Globus pallidus (tissue), 1 donor: ENCODE measurements at regions not wholly inside any gene's neighbourhood (a gene's known extent, or its start where the extent isn't known, plus 50 kb on each side); places are given as distances from the start of the nearest gene placed in this dataset.

Experiments used
- DNase-seq: peaks from one replicate; pipeline ENCODE4 v3.0.0-alpha.2; 2015; ENCODE audit warnings: low spot score

DNA sequence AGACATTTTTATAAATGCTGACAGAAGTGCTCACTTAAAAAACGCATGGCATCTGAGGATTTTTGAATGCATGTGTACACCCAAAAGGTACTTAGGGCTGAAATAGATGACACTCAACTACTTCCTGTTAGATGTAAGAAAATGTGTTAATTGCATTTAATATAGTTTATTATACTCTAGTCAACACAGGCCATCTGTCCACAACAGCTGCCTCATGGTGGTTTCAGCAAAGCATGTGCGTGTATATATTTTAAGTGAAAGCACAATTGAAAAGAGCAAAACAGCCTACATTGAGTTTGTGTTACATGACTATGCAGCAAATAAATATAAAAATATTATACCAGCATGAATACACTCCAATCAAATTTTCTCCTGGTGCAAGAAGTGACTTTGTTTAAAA, 1233.0 kb upstream of the EYS start:
- DNase-seq: no peak

DNA sequence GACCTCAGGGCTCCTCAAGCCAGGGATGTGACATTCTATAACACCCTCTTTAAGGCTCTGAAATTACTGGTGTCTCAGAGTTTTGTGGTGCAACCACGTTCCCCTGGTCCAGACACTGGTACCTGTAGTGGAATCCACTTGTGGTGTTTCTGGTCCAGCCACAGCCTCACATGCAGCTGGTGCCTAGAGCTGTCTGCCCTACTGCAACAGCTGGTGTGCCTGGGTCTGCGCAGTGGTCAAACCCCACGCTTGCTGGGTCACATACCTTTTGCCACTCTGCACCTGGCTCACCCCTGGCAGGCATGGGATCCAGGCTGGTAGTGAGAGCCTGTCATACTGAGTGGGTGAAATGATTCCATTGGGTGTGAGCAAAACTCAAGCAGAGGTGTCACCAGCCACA, 1230.2 kb upstream of the EYS start:
- DNase-seq: no peak

DNA sequence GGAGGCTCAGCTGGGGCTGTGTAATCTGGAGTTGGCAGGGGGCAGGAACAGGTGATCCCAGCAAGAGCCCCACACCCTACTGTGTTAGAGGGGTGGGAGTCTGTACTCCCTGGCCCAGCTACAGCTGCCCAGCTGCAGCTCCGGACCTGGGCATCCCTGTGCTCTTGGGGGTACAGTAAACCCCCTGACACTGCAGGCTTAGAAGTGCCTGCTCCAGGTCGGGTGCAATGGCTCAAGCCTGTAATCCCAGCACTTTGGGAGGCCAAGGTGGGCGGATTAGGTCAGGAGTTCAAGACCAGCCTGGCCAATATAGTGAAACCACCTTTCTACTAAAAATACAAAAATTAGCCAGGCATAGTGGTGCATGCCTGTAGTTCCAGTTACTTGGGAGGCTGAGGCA, 1228.6 kb upstream of the EYS start:
- DNase-seq: no peak

DNA sequence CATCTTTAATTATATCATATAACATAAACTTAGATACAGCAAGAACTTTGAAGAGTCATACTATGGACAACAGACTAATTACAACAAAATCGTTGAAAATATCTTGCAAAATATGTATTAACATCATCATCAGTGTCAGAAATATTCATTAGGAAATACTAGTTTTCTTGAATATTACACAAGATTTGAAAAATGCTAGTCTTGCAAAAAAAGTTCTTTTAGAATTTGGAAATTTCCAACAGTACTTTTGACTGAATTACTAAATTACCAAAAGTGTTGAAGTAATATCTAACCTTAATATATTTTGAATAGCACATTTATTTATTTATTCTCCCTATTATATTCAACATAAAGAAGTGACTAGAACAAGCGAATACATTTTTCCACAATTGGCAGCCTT, 1224.8 kb upstream of the EYS start:
- DNase-seq: no peak

DNA sequence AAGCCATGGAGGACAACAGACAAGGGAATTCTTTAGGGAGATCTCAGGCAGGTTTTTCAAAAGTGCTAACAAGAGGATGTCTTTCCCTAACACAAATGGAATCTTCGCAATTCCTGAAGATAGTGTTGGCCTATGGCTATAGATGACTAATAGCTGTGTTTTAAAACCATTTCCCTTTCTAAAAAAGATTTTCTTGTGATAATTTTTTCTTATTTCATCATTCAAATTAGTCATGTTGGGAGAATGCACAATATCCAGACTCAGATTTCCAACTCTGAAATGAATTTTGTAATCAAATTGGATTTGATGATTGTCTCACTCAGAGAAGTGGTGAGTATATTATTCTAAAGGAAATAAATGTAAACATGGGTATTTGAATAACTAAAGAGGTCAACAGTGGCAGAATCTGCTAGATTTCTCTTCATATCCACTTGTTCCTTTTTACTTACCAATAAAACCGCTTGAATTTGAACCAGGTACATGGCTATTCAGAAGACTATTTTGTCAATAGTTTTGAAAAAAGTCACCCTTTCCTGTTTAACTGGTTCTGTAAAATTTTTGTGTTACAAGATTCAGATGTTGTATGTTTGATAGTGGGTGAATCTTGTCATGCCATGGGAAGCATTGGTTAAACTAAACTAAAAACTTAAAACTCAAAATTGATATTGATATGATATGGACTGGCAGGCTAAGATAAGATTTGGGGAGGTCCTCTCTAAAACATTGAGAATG, 1223.7 kb upstream of the EYS start:
- DNase-seq: no peak

DNA sequence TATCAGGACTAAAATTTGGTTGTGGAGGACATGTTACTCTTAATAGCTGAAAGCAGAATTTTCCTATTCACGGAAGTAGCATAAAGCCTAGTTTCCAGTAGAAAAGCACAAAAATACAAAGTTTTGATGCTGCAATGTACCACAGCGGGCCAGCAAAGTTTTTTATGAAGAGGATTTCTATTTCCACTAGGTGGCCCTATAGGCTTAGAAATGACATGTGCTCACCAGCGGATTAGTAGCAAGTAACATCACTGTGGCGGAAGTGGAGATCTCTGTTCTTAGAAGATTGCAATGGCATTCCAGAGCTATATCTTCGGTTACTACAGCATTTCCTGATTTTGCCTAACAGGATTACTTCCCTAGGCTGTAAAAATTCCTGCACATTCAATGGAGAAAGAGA, 1219.0 kb upstream of the EYS start:
- no peak for DNase-seq

DNA sequence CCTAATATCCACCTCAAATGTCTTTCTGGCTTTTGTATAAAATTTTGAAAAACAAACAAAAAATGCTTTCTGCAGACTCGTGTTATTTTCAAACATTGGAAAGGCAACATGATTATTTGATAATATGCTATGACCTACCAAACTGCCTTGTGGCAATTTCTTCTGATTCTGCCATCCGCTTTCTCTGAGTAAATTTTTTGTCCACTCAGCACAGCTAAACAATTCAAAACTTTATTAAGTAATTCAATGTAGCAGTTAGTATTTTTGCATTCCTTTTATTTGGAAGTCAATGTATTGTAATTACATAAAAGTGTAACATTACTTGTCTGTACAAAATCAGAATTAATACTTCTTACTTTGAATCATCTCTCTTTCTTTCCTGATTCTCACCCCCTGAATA, 1206.6 kb upstream of the EYS start:
- no peak for DNase-seq

DNA sequence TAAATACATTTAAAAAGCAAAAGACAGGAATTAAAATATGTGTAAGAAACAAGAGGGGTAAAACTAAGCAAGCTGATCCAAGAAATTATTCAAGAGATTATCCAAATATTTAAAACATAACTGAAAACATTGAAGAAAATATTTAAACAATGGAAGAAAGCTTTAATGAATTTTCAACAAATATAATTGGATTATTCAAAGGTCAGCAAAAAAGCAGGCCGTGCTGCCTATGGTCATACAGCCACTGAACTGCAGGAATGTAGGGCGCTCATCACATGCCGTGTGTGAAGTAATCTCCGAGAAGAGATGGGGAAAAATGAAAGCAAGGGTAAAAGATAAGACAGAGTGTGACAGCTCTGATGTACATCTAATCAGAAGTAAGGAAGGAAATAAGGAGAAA, 1195.4 kb upstream of the EYS start:
- DNase-seq: no peak

DNA sequence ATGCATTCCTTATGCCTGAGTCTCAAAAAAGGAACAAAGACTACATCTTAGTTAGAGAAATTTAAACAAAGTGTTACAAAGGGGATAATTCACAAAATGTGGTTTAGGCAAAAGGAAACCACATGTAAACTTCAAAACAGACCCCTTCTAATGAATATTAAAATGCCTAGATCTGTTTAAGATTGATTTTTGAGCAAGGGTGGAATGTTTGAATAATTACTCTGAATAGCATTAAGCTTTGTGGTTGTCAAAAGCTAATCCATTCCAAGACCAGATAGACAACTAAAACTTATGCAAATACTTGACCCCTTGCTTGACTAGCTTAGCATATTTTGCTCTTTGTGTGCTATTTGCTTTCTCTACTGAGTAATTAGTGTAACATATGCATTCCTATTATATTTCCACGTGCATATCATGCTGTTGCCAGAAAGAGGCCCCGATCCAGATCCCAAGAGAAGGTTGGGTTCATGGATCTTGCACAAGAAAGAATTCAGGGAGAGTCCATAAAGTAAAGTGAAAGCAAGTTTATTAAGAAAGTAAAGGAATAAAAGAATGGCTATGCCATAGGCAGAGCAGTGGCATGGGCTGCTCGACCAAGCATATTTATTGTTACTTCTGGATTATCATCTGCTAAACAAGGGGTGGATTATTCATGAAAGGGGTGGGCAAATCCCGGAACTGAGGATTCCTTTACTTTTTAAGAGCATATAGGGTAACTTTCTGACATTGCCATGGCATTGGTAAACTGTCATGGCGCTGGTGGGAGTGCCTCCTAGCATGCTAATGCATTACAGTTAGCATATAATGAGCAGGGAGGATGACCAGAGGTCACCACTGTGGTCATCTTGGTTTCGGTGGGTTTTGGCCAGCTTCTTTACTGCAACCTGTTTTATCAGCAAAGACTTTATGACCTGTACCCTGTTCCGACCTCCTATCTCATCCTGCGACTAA, 1193.4 kb upstream of the EYS start:
- no peak for DNase-seq

DNA sequence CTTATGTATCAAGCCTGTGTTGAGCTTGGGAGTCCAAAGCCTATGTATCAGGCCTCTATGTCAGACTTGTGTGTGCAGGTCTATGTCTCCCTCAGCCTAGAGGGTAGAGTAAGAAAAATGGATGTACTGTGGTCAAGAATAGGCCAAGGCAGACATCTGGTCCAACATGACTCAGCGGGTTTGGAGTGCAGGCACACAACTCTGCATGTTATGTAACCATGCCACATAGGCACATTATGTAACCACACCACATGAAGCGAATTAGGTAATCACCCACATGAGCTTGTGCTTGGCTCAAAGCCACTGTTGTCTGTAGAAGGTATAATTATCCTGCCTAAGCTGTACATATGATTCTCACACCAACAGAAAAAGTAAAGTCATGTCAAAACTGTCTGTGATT, 1190.5 kb upstream of the EYS start:
- DNase-seq: no peak

DNA sequence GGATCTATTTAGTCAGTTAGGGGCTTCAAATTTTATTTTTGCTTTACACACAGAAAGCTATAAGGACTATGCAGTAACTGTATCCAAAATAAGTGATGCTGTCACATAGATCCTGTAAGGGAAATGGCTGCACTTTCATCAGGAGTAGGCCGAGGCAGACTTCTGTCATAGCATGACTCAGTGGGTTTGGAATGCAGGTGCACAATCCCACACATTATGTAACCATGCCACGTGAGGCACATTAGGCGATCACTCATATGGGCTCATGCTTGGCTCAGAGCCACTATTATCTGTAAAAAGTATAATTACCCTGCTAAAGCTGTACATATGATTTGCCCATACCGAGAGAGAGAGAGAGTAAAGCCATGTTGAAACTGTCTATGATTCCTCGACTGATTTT, 1189.4 kb upstream of the EYS start:
- DNase-seq: no peak

DNA sequence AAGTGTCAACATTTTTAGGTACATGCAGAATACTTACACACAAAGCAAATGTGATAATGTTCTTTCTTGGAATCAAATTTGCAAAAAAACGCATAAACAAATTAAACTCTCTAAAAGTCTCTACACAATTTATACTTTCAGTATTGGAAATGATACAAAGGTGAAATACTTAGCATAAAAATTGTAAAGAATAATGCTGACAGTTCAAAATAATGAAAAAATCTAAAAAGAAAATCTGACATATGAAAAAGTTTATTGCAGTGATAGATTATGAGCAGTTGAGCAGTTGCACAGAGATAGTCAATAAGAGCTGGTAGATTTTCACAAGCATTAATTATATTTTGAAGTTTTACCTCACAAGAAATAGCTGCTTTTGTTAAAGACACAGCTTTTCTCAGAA, 1176.4 kb upstream of the EYS start:
- DNase-seq: no peak

DNA sequence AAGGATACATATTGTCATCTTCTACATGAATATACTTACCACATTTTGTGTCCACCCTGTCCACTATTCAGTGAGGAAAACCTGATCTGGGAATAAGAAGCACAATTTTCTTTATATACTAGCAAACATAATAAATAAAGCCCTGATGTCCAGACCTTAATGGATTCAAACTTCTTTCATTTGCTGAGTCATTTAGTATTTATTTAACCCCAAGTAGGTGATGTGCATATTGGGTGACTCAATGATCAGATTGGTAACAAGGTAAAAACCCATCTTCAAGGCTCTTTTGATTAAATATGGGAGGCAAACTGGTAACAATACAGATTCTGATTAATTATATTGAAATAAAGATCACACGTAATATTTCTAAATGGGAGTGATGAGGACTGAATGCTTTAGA, 1159.8 kb upstream of the EYS start:
- no peak for DNase-seq

DNA sequence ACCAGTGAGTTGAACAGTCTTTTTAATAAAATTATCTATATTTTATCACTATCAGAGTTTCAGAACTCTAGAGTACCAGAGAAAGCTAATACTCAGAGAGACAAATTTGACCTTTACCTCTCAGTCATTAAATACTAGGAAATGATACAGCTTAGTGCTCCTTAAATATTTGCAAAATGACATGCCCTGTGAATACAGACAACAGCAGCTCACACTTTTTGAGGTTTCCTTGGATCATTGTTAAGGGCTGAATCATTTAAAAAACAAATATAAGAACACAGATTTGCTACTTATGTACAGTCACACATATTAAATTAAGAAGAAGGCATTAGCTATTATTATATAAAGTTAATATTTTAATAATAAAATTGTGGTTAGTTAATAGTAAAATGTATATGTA, 1158.7 kb upstream of the EYS start:
- no peak for DNase-seq

DNA sequence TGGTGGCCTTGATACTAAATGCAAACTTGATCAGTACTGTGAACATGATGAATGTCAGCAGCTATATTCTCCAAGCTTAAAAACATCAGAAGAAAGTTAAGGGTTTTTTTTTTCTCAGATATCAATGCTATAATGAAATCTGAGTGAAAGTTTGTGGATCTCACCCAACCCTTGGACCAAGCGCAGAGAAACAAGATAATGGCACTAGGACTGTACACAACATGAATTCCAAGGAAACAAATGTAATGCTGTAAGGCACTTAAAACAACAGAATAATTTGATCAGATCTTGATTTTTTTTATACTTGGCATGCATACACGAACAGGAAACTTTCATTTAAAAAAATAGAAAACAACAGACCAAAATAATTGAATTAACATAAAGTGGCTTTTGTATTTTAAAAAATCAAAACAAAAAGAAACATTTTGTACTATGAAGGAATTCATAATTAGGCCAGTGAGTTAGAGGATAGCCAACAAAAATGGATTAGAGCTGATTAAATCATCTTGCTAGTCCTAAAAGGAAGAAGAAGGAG, 1154.0 kb upstream of the EYS start:
- DNase-seq: no peak

DNA sequence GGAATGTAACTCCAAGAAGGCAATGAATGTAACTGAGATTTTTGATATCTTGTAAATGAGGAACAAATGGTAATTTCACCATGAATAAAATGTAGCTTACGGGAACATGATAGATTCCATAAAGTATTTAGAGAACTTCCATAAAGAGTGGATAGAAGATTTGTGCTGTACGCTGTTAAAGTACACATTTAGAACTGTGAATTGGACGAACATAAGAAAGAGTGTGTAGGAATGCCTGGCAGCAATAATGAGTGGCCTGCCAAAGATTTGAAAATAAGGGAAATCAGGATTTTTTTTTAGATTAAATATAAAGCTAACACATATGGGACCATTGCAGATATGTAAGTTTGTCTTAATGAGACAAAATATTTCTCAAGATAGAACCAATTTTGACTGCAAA, 1153.3 kb upstream of the EYS start:
- no peak for DNase-seq

DNA sequence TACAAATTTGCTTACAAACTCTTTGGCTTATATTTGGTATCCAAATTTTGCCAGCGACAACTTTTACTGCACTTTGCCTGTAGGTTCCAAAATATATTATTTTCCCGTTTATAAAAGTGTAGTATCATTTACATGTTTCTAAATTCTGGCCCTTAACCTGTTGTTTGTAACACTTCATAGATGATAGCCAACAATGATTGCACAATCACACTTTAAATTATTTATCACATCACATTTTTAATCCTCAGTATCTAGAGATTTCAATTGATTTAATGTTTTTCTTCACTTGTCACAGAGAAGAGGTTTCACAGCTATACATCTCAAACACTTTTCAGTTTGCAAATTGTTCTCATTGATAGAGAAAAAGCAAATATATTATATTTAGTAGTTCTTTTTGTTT, 1151.2 kb upstream of the EYS start:
- no peak for DNase-seq

DNA sequence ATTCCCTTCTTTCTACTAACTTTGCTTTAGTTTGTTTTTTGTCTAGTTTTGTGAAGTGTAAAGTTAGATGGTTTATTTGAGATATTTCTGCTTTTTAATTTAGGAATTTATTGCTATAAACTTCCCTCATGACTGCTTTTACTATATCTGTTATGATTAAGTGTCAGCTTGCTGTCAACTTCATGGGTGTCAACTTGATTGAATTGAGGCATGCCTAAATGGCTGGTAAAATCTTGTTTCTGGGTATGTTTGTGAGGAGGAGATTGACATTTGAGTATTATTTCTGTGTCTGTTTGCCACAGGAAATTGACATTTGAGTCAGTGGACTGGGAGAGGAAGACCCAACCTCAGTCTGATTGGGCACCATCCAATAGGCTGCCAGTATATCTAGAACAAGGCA, 1147.0 kb upstream of the EYS start:
- no peak for DNase-seq

DNA sequence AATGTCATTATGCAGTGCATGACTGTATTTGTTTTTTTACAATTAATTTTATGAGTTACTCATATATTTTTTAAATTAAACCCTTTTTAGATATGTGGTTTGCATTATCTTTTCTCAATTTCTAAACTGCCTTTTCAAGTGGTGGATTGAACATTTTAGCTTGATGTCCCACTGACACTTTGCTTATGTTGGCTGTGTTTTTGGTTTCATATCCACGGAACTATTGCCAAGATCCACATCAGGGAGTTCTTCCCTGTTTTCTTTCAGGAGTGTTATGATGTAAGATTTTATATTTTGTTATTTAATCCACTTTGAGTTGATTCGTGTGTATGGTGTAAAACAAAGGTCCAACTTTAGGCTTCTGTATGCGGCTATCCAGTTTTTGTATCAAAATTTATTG, 1144.9 kb upstream of the EYS start:
- DNase-seq: no peak

DNA sequence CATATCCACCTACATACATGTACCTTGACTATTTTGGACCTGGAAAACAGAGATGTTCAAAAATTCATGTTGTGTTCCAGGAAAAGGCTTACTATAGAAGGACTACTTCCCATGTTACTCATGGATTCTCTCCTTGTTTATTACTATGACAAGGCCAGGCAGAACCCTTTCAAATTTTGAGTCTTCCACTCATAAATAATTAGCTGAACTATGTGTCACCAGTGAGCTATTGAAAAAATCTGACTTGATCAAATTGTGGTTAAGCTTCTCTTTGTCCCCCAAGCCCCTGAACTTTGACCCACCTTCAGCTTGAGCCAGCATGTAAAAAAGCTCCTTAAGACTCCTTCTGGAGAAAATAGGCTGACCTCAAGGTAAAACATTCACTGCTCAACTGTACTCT, 1142.8 kb upstream of the EYS start:
- no peak for DNase-seq

DNA sequence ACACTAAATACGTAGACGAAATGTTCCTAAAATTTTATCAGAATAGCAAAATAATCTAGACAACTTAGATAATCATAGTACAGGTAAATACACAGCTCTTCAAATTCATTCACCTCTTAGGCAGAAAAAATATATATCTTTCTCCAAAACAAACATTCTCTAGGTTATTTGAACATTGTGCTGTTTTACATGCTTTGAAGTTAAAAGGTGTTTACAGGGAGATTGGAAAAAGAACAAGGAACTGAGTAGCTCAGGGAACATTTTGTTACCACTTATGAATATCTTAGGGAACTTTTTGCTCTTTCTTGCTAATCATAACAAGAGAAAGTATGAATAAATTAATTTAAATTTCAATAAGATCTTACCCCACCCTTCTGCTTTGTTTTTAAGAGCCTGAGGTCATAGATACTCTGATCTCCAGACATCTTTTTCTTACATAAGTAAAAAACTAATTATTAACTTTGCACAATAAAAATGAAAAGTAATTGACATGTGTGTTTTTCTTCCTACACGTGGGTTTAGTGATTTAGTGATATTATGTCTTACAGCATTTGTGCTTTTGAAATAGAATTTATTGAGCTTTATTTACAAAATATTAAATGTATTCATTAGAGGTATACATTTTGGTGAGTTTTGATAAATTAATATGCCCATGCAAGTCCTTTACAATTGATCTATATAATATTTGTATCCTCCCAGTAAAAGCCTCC, 1141.4 kb upstream of the EYS start:
- no peak for DNase-seq

DNA sequence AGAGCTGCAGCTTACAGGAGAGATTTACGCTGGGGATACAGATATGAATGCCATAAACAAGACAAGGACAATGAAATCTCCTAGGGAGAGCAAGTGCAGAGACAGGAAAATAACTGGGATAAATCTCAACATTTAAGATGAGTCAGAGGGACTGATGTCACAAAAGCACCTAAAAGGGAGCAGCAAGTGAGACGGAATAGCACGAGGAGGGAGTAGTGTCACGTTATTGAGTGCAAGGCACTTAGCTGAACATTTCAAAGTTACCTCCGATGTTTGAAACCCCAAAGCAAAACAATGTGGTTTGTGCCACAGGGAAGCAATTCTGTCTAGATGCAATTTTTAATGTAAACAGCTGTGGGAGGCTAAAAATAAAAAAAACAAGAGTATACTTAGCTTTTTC, 1131.7 kb upstream of the EYS start:
- no peak for DNase-seq

DNA sequence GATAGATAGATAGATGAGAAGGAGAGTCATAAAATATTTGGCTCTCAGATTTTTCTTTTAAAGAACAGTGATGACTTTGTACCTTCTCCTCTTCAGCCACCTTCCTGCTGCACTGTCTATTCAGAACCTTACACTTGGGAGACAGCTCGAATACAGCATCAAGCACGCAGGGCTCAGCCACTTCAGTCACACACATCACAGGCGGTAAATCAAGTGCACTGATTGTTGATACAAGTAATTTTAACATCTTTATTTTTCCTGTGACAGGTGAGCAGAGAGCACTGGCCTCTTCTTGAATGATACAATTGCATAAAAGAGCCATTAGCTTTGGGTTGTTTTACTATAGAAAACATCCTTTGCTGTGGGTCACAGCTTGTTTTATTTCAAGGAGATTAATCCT, 1118.5 kb upstream of the EYS start:
- DNase-seq: no peak
